T-helper 1 cell (primary cell): ENCODE measurements at regions not wholly inside any gene's neighbourhood (a gene's known extent, or its start where the extent isn't known, plus 50 kb on each side); places are given as distances from the start of the nearest gene placed in this dataset.

Source experiments
- DNase-seq, 5 donors: peaks; one replicate each; pipeline ENCODE4 v3.0.0-alpha.2; 2012 to 2020

DNA sequence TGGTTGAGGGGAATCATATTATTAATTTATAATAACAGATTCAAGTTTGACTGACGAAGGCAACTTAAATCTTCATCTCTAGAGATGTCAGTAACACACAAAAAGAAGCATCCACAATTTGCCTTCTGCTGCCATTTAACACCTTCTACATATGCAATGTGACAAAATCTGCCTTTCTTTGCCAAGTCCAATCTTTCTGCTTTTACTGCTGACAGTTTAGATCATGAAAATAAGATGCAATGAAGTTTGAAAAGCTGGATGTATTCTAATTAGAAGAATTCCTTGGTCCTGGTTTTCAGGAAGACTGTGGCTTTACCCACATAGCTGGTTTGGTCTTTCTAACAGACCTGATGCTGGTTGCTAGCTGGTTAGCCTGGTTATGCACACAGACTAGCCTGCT, 178.9 kb downstream of the ACER2 start:
- DNase-seq = no peak

- no peak for DNase-seq
These were observed 175.1 kb downstream of the ACER2 start for GRCh38 chr9:19583890-19584289.

DNA sequence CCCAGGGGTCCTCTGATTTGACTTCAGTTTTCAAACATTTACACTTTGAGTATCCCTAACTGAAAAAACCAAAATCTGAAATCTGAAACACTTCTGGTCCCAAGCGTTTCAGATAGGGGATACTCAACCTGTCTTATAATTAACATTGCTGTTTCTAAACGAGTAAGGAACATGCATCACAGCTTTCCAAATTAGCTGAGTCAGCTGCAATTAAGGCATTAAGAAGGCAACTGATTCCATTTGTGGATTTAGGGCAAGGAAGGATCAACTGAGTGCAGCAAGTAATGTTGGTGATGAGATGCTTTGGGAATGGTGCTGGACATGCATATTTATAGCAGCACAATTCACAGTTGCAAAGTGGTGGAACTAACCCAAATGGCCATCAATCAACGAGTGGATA, 168.6 kb downstream of the ACER2 start:
- DNase-seq = no peak

- DNase-seq = no peak
These were observed 160.1 kb downstream of the ACER2 start for GRCh38 chr9:19568946-19569345.

GRCh38 chr9:19564396-19565061, 155.7 kb downstream of the ACER2 start:
- DNase-seq = no peak

DNA sequence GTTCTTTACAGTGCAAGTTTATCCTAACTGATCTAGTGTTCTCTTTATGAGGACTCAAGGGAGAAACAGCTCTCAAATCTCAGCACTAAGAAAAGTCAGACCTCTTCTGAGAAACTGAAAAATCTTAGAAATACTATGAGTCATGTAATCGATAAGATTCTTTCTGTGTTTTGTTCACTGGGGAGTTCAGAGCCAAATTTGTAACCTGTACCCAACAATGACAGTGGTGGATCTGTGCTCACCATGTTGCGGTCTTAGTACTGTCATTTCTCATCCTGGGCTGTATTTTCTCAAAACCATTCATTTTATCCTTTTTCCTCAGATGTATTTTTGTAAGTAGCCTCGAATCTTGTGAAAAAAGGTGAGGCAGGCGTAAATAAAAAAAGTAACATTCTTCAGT, 146.4 kb downstream of the ACER2 start:
- DNase-seq = peak in 1 of 5 donors; percentile 13

DNA sequence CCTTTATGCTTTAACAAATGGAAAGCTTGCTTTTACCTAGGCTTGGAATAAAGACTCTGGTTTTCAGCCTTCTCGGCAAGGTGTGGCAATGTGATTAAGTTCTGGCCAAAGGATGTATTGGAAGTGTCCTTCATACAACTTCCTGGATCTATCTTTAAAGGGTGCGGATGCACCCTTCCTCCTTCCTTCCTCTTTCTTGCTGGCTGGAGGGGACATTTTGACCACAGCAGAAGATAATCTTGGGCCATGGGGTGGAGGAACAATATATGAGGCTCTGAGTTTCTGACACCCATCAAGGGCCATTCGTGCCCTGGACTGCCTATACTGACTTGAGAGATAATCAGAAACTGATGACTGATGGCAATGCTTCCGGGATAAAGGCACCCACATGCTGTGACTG, 145.7 kb downstream of the ACER2 start:
- no peak for DNase-seq

DNA sequence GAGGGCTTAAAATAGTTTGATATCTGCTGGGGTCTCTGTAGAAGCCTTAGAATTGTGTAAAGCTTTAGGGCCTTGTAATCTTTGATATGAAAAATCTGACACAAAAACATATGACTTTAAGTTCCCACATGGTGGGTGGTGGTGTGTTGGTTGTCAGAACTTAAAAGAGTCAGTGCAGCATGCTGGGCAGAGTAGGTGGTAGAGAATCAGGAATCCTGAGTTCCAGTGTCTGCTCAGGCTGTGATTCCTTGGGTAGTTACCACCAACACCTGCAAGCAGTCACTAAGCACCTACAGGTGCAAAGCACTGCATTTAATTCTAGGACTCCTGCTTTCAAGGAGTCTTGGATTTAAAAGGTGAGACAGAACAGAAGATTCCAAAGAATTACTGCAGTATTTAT, 144.6 kb downstream of the ACER2 start:
- no peak for DNase-seq

DNA sequence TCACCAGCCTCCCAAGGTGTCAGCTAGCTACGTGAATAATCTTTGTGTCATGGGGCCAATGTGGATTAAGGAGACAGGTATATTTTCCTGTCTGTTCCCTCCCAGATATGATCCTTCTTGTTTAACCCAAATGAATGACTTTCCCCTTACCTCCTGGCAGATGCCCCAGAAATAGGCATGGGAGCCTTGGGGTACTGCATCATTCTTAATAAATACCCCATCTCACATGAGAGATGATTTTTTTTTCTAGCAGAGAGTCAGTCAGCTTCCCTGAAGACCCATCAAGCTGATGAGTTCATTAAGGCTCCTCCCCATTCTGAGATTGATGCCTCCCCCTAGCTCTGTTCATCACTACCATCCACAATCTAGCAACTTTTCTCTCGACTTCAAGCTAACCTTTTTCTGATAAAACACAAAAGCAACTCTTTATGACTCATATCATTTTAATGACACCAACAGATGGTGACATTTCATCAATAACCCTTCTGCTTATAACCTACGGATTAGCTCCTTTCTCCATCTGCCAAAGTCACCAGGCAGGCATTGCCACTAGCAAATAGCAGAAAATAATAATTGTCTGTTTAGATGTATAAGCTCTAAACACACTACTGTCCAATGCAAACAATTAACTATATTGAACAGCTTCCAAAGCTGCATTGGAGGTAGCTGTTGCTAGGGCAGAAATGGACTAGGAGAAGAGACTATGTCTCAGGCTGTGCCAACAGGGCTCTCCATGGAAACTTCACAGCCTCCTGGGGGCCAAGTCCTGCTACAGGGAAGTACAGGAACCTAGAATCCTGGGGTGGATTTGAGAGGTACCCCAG, 143.7 kb downstream of the ACER2 start:
- DNase-seq = no peak

- DNase-seq = no peak
These were observed 142.5 kb downstream of the ACER2 start for GRCh38 chr9:19551124-19551929.

- no peak for DNase-seq
These were observed 141.2 kb downstream of the ACER2 start for GRCh38 chr9:19550009-19550408.

GRCh38 chr9:19533373-19533772, 124.6 kb downstream of the ACER2 start:
- no peak for DNase-seq

DNA sequence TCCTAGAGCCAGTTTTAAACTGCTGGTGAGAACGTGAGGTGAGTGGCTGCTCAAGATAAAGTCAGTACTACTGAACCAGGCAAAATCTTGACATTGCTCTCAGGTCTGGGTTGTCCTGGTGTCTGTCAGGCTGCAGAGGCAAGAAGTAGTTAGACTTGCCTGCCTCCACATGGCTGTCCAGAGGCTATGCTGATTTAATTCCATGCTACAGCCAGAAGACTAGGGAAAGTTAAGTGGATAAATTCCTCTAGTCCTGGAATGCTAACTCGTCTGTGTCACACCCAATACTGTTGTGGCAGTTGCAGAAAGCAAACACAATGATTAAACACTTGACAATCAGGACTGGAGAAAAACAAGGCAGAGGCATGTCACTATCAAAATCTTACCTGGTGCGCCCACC, 118.9 kb downstream of the ACER2 start:
- no peak for DNase-seq

DNA sequence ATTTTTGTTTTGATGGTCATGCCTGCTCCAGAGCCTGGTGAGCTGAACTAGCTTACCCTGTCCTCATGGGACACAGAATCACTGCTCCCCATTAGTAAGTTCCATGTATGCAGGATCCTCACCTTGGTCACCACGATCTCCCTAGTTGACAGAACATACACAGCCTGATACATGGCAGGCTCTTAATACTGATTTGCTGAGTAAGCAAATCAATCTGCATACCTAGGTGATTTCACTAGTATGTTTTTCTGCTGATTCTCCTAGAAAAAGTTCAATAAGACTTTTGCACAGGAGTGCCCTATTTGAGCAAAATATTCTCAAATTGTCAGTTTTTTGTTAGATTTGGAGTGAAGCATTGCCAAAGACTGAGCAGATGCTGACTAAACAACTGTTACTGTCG, 113.7 kb downstream of the ACER2 start:
- no peak for DNase-seq

DNA sequence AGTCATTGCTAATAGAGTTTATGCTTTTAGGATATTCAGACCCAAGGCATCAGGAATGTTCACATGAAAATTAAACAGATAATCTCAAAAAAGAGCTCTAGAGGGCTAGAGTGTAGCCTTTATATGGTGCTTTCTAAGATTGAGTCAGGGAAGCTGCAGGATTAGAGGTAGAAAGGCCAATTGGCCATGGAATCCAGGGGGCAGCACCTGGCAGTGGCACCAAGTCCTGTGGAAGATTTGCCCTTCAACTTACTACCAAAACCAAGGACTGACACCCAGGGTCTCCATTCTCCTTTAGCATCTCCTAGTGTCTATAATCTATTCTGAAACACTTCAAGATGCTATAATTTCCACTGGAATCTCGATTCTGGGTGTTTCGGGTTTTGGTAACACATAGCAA, 112.4 kb downstream of the ACER2 start:
- no peak for DNase-seq

- no peak for DNase-seq
These were observed 108.6 kb downstream of the ACER2 start for GRCh38 chr9:19517202-19517942.

DNA sequence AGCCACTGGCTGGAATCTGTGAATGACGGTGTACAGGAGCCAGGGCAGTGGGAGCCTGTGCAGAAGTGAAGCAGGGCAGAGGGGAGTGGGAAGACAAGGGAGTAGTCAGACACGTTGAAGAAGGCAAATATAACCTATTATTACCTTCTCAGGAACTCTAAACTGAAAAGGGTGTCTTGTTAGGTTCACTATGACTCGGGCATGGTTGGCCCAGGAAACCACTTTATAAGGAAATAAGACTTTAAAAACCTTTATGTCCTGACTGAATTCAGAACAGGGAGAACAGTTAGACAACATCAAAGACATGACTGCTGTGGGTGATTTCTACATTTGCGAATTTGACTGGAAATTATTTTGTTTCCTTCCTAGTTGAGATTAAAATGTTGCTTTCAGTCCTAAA, 107.5 kb downstream of the ACER2 start:
- peak in 1 of 5 donors; percentile 47 for DNase-seq

DNA sequence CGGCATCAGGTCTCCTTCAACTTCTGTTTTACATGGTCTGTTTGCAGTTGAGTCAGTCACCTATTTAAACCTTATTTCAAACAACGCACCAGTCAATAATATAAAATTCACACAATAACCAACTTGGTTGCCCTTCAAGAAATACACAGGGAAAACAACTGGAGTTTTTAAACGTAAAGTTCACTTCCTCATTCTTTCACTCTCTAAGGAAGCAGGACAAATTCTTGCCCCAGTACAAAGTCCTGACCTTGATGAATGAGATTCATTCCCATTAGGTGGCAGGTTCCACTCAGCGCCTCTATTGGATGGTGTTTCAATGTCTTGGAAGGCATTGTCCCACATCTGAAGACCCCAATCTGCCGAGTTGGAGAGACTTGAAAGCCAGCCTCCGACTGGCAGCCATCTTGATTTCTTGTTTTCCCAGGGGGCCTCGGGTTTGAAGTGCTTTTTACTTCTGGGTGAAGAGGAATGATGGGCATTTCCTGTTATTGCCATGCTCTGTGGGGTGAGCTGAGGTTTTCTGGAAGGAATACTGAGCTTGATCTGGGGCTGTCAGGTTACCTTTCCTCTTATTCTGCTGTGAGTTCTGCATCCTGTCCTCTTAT, 105.0 kb downstream of the ACER2 start:
- no peak for DNase-seq

- DNase-seq = no peak
These were observed 103.5 kb downstream of the ACER2 start for GRCh38 chr9:19512103-19512832.

DNA sequence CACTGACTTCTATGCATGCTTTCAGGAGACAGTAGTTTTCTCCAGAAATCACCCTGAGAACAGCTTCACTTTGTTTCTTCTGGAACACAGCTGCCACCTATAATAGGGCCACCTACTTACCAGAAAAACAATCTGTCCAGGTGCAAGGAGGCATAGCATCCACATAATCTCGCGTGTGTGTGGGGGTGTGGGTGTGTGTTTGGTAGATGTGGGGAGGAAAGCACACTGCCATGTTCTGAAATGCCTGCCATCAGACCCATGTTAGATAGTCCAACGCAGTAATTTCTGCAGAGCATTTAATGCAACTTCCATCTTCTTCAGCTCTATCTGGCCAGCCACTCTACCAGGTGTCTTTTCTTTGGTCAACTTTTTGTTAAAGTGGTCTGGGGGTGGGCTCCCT, 102.9 kb downstream of the ACER2 start:
- no peak for DNase-seq

DNA sequence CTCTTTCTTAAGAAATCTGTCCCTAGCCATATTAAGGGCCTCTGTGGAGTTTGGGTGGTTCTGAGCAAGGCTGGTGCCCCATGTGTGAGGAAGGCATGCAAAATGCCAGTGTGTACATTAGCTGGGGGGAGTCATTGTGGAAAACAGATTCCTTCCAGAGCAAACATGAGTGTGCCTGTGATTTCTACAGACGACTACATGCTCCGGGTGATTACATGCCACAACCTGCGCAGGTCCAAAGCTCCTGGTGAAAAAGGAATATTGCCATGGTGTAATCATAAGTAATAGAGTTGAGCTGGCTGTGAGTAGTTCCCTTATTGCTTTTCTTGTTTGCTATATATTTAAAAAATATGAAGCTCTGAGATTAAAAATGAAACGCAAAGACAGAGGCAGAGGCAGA, 102.1 kb downstream of the ACER2 start:
- DNase-seq = no peak
